Heart left ventricle (tissue), 13 donors: ENCODE measurements at regions not wholly inside any gene's neighbourhood (a gene's known extent, or its start where the extent isn't known, plus 50 kb on each side); places are given as distances from the start of the nearest gene placed in this dataset.

Experiments
- POLR2A ChIP-seq, 2 donors: fragments of 450-650 bp; IDR thresholded peaks; one replicate each; pipeline ENCODE4 v1.6.1; 2017; ENCODE audit warnings: antibody characterized with exemption in 2 of 2, mild to moderate bottlenecking in 2 of 2, moderate library complexity in 2 of 2
- TF ChIP-seq, protein P1 (sequence below), 12 donors: fragments of 200-600 bp; sonication (generic) in 4 of 12; IDR thresholded peaks; one replicate each; pipeline versions ENCODE4 v1.5.0 to v1.8.0; 2018 to 2022; ENCODE audit warnings: antibody characterized with exemption in 12 of 12, mild to moderate bottlenecking in 5 of 12
- donor health status: ischemic (EF 13 %, LVEDD 7.1; RV severe dilation, severe dysfunction).
- donor health status: DM: no; HTN: yes; CAD: no.
- donor health status: DM: no; HTN: no; CAD: no.
- donor health status: ischemic (EF 25% LVEDD 6.9; RV normal size, moderate dysfunction).
- donor health status: ischemic (EF 25% LVEDD 5.7; RV mildly dilated, moderate dysfunction).
- donor health status: ischemic (EF 35%, LVEDD 5.7; RV mildly dilated, moderate dysfunction).
- donor health status: nonischemic (EF 11% LVEDD 7.7; RV severe dilation, severe dysfunction).
- donor health status: DM: yes; HTN: yes; CAD: no.
- donor health status: PGD.
- donor health status: ischemic (EF 29% LVEDD 5.4; RV normal size, mild dysfunction).
- donor health status: nonischemic (EF 23%, LVEDD 6.1; RV moderate dilation, normal function).

GRCh38 chr14:25389948-25390347, 340.0 kb upstream of the STXBP6 start:
- TF ChIP-seq, protein P1, sequence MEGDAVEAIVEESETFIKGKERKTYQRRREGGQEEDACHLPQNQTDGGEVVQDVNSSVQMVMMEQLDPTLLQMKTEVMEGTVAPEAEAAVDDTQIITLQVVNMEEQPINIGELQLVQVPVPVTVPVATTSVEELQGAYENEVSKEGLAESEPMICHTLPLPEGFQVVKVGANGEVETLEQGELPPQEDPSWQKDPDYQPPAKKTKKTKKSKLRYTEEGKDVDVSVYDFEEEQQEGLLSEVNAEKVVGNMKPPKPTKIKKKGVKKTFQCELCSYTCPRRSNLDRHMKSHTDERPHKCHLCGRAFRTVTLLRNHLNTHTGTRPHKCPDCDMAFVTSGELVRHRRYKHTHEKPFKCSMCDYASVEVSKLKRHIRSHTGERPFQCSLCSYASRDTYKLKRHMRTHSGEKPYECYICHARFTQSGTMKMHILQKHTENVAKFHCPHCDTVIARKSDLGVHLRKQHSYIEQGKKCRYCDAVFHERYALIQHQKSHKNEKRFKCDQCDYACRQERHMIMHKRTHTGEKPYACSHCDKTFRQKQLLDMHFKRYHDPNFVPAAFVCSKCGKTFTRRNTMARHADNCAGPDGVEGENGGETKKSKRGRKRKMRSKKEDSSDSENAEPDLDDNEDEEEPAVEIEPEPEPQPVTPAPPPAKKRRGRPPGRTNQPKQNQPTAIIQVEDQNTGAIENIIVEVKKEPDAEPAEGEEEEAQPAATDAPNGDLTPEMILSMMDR (IDR thresholded peaks at IDR 0.05) = no peak
- TF ChIP-seq POLR2A (IDR thresholded peaks at IDR 0.05) = no peak
